Activated CD4-positive, alpha-beta memory T cell treated with anti-CD3 and anti-CD28 coated beads for 36 hours (primary cell): ENCODE measurements at regions not wholly inside any gene's neighbourhood (a gene's known extent, or its start where the extent isn't known, plus 50 kb on each side); places are given as distances from the start of the nearest gene placed in this dataset.

Source experiments
- CTCF ChIA-PET: fragments of 350-600 bp; sonication (Branson Sonifier 250); formaldehyde crosslinking; loops from one replicate; lab custom pipeline; 2021; ENCODE audit warnings: antibody characterized with exemption, inconsistent platforms; lab: Charles Lee
- POLR2A ChIA-PET: fragments of 350-600 bp; sonication (Branson Sonifier 250); formaldehyde crosslinking; loops from one replicate; lab custom pipeline; 2021; ENCODE audit warnings: antibody characterized with exemption; lab: Charles Lee
- DNase-seq: peaks from one replicate; pipeline ENCODE4 v3.0.0-alpha.2; 2020
- H3K27ac Mint-ChIP-seq: one replicate; pipeline ENCODE4 v1.8.0; 2021; ENCODE audit warnings: mixed read lengths
- H3K27me3 Mint-ChIP-seq: one replicate; pipeline ENCODE4 v1.8.0; 2021; ENCODE audit warnings: mixed read lengths
- H3K36me3 Mint-ChIP-seq: one replicate; pipeline ENCODE4 v1.8.0; 2021; ENCODE audit warnings: mixed read lengths
- H3K4me1 Mint-ChIP-seq: one replicate; pipeline ENCODE4 v1.8.0; 2021; ENCODE audit warnings: low read depth, mixed read lengths
- H3K4me3 Mint-ChIP-seq: one replicate; pipeline ENCODE4 v1.8.0; 2021; ENCODE audit warnings: mild to moderate bottlenecking, mixed read lengths
- H3K9me3 Mint-ChIP-seq: one replicate; pipeline ENCODE4 v1.8.0; 2021; ENCODE audit warnings: mixed read lengths
- intact Hi-C: fragments of 100-400 bp; cut with micrococcal nuclease; formaldehyde crosslinking; loops from one replicate; pipeline ENCODE4 v1.15.1; 2023

- DNase-seq, result no peak
- Mint-ChIP-seq H3K36me3 (no peaks in the 10 kb centered on the region), H3K4me1 (no peaks in the 10 kb centered on the region), H3K9me3 (no peaks in the 10 kb centered on the region), H3K27ac (no peak overlapping the region), H3K4me3 (no peak overlapping the region), H3K27me3 (no peaks in the 10 kb centered on the region)
- POLR2A ChIA-PET, result no interaction called here
- intact Hi-C loops, result no loop called here
- CTCF ChIA-PET, result no interaction called here
Measured at GRCh38 chr18:47605093-47605492, 325.4 kb downstream of the SMAD2 start.

GRCh38 chr18:47604021-47604420, 326.4 kb downstream of the SMAD2 start:
- CTCF ChIA-PET, result no interaction called here
- no peak for DNase-seq
- no peaks in the 10 kb centered on the region for H3K9me3 Mint-ChIP-seq

GRCh38 chr18:47603158-47603557, 327.3 kb downstream of the SMAD2 start:
- no peak for DNase-seq
- Mint-ChIP-seq H3K4me3 (no peak overlapping the region), H3K9me3 (no peaks in the 10 kb centered on the region), H3K36me3 (no peaks in the 10 kb centered on the region), H3K4me1 (no peaks in the 10 kb centered on the region), H3K27me3 (no peaks in the 10 kb centered on the region), H3K27ac (no peak overlapping the region)
- POLR2A ChIA-PET, result no interaction called here
- intact Hi-C loops, result no loop called here
- CTCF ChIA-PET, result no interaction called here

More at GRCh38 chr18:47604021-47604420, 326.4 kb downstream of the SMAD2 start:
- Mint-ChIP-seq H3K27me3 (no peaks in the 10 kb centered on the region), H3K4me1 (no peaks in the 10 kb centered on the region), H3K36me3 (no peaks in the 10 kb centered on the region), H3K4me3 (no peak overlapping the region), H3K27ac (no peak overlapping the region)
- POLR2A ChIA-PET, result no interaction called here
- intact Hi-C loops, result no loop called here

GRCh38 chr18:47602273-47602897, 328.1 kb downstream of the SMAD2 start:
- no peaks in the 10 kb centered on the region for H3K27me3 Mint-ChIP-seq
- H3K27ac Mint-ChIP-seq, result no peak overlapping the region
- no peak overlapping the region for H3K4me3 Mint-ChIP-seq
- ChIA-PET POLR2A (no interaction called here), CTCF (no interaction called here)
- DNase-seq, result no peak
- intact Hi-C loops, result no loop called here
- H3K36me3 Mint-ChIP-seq, result no peaks in the 10 kb centered on the region
- H3K9me3 Mint-ChIP-seq, result no peaks in the 10 kb centered on the region
- no peaks in the 10 kb centered on the region for H3K4me1 Mint-ChIP-seq

- Mint-ChIP-seq H3K36me3 (no peaks in the 10 kb centered on the region), H3K4me1 (no peaks in the 10 kb centered on the region), H3K9me3 (no peaks in the 10 kb centered on the region), H3K27me3 (no peaks in the 10 kb centered on the region), H3K4me3 (no peak overlapping the region), H3K27ac (no peak overlapping the region)
- intact Hi-C loops, result no loop called here
- ChIA-PET CTCF (no interaction called here), POLR2A (no interaction called here)
- DNase-seq, result no peak
Measured at GRCh38 chr18:47601581-47602272, 328.7 kb downstream of the SMAD2 start.

GRCh38 chr18:47595831-47596501, 334.5 kb downstream of the SMAD2 start:
- intact Hi-C loops, result loop anchor here (1.0 kb wide), 2 partner anchors 153 to 158 kb away; no protein-coding TSS in a partner anchor
- H3K4me1 Mint-ChIP-seq, result no peaks in the 10 kb centered on the region
- ChIA-PET POLR2A (no interaction called here), CTCF (interaction anchor here (2.8 kb wide), 1 partner anchor 153 kb away, joined by 12 read pairs; no protein-coding TSS in a partner anchor)
- no peak overlapping the region for H3K4me3 Mint-ChIP-seq
- peak; percentile 26 for DNase-seq
- no peaks in the 10 kb centered on the region for H3K9me3 Mint-ChIP-seq
- H3K36me3 Mint-ChIP-seq, result no peaks in the 10 kb centered on the region
- no peak overlapping the region for H3K27ac Mint-ChIP-seq
- peaks cover 8% of the 10 kb centered on the region for H3K27me3 Mint-ChIP-seq

- H3K9me3 Mint-ChIP-seq, result no peaks in the 10 kb centered on the region
- intact Hi-C loops, result no loop called here
- no peaks in the 10 kb centered on the region for H3K4me1 Mint-ChIP-seq
- ChIA-PET POLR2A (no interaction called here), CTCF (no interaction called here)
- H3K36me3 Mint-ChIP-seq, result no peaks in the 10 kb centered on the region
- DNase-seq, result no peak
- H3K27ac Mint-ChIP-seq, result no peak overlapping the region
- H3K27me3 Mint-ChIP-seq, result peaks cover 8% of the 10 kb centered on the region
- H3K4me3 Mint-ChIP-seq, result no peak overlapping the region
Measured at GRCh38 chr18:47594621-47595086, 335.8 kb downstream of the SMAD2 start.

GRCh38 chr18:47593744-47594472, 336.6 kb downstream of the SMAD2 start:
- H3K9me3 Mint-ChIP-seq, result no peaks in the 10 kb centered on the region
- ChIA-PET POLR2A (no interaction called here), CTCF (no interaction called here)
- H3K27ac Mint-ChIP-seq, result no peak overlapping the region
- H3K4me3 Mint-ChIP-seq, result no peak overlapping the region
- intact Hi-C loops, result no loop called here
- DNase-seq, result no peak
- H3K4me1 Mint-ChIP-seq, result no peaks in the 10 kb centered on the region
- peaks cover 8% of the 10 kb centered on the region for H3K27me3 Mint-ChIP-seq
- H3K36me3 Mint-ChIP-seq, result no peaks in the 10 kb centered on the region

GRCh38 chr18:47591429-47591828, 339.0 kb downstream of the SMAD2 start:
- Mint-ChIP-seq H3K27me3 (peaks cover 8% of the 10 kb centered on the region), H3K36me3 (no peaks in the 10 kb centered on the region), H3K4me1 (no peaks in the 10 kb centered on the region), H3K4me3 (no peak overlapping the region), H3K27ac (no peak overlapping the region), H3K9me3 (no peaks in the 10 kb centered on the region)
- intact Hi-C loops, result no loop called here
- DNase-seq, result no peak
- POLR2A ChIA-PET, result no interaction called here
- CTCF ChIA-PET, result no interaction called here

GRCh38 chr18:47587587-47587986, 336.1 kb upstream of the SKOR2 start:
- H3K4me1 Mint-ChIP-seq, result no peaks in the 10 kb centered on the region
- H3K27ac Mint-ChIP-seq, result no peak overlapping the region
- H3K36me3 Mint-ChIP-seq, result no peaks in the 10 kb centered on the region
- H3K9me3 Mint-ChIP-seq, result no peaks in the 10 kb centered on the region
- ChIA-PET POLR2A (no interaction called here), CTCF (no interaction called here)
- intact Hi-C loops, result no loop called here
- no peak overlapping the region for H3K4me3 Mint-ChIP-seq
- no peaks in the 10 kb centered on the region for H3K27me3 Mint-ChIP-seq
- DNase-seq, result no peak

- DNase-seq, result no peak
- Mint-ChIP-seq H3K4me3 (no peak overlapping the region), H3K27me3 (no peaks in the 10 kb centered on the region), H3K9me3 (no peaks in the 10 kb centered on the region), H3K36me3 (no peaks in the 10 kb centered on the region), H3K4me1 (no peaks in the 10 kb centered on the region), H3K27ac (no peak overlapping the region)
- ChIA-PET POLR2A (no interaction called here), CTCF (no interaction called here)
- intact Hi-C loops, result no loop called here
Measured at GRCh38 chr18:47586418-47587070, 335.1 kb upstream of the SKOR2 start.

- ChIA-PET CTCF (no interaction called here), POLR2A (no interaction called here)
- Mint-ChIP-seq H3K36me3 (no peaks in the 10 kb centered on the region), H3K27ac (no peak overlapping the region), H3K27me3 (no peaks in the 10 kb centered on the region), H3K4me3 (no peak overlapping the region), H3K4me1 (no peaks in the 10 kb centered on the region), H3K9me3 (no peaks in the 10 kb centered on the region)
- no peak for DNase-seq
- intact Hi-C loops, result no loop called here
Measured at GRCh38 chr18:47585914-47586313, 334.5 kb upstream of the SKOR2 start.
